ENCODE measurements at regions not wholly inside any gene's neighbourhood (a gene's known extent, or its start where the extent isn't known, plus 50 kb on each side); places are given as distances from the start of the nearest gene placed in this dataset.

- TF ChIP-seq CTCF (conservative IDR thresholded peaks at IDR 0.05) = no peak
- H3K27ac ChIP-seq = no peak overlapping the region
Measured at GRCh38 chr12:110972866-110973265, 52.5 kb upstream of the MYL2 start.

- no peak for TF ChIP-seq CTCF (conservative IDR thresholded peaks at IDR 0.05)
- H3K27ac ChIP-seq = no peak overlapping the region
Measured at GRCh38 chr12:110971936-110972335, 51.6 kb upstream of the MYL2 start.

GRCh38 chr12:110971189-110971920, 51.0 kb upstream of the MYL2 start:
- TF ChIP-seq CTCF (conservative IDR thresholded peaks at IDR 0.05) = no peak
- no peak overlapping the region for H3K27ac ChIP-seq
